SW 1271 (cell line): ENCODE measurements at regions not wholly inside any gene's neighbourhood (a gene's known extent, or its start where the extent isn't known, plus 50 kb on each side); places are given as distances from the start of the nearest gene placed in this dataset.
"Not testable (repeated sequence)": the region's sequence is repeated elsewhere in the genome, so short reads cannot be mapped to it uniquely, and the experiment has no call there.

Experiments
- DNase-seq, 2 experiments: peaks; one replicate each; lab custom pipeline; 2025; lab: John Stamatoyannopoulos, UW

DNA sequence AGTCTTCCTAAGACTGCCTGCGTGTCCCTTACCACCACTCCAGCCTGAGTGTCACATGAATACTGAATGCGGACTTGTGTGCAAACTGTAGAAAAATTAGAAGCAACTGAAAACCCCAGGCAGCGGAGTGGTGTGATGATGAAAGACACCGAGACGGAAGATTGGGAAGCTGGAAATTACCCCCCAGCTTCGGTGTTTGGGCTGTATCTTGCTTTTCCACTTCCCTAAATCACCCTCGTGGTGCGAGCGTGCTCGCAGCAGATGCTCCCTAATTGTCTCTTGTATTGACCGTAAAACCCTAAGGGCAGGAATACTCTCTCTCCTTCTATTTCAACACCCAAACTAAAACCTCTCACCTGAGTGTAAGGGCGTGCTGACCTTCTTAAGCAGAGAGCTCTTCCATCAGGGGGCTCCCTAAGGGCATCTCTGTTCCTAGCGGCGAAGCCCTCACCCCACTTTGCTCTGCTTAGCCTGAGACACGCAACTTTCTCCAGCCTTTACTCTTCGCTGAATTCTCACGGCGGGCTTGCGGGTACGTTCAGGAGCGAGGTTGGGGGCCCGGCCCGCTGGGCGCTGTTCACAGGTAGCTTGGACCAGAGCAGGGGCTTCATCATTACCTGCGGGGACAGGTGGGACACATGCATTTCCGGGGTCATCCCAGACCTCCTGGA, 62.4 kb downstream of the CRYBB2 start:
- DNase-seq, result no peak

DNA sequence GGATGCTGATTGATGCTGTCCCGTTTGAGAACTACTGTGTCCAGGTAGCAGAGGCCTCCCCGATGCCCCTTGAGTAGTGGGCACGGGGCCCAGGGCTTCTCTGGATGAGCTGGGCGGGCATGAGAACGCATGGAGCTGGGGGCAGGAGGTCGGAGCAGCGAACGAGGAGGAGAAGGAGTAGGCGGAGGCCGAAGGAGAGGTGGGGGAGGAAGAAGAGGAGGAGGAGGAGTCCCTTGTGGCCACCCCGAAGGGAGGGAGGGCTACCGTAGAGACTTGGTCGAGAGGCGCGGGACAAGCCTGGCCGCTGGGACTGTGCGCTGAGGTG, 62.9 kb downstream of the CRYBB2 start:
- DNase-seq, result no peak

DNA sequence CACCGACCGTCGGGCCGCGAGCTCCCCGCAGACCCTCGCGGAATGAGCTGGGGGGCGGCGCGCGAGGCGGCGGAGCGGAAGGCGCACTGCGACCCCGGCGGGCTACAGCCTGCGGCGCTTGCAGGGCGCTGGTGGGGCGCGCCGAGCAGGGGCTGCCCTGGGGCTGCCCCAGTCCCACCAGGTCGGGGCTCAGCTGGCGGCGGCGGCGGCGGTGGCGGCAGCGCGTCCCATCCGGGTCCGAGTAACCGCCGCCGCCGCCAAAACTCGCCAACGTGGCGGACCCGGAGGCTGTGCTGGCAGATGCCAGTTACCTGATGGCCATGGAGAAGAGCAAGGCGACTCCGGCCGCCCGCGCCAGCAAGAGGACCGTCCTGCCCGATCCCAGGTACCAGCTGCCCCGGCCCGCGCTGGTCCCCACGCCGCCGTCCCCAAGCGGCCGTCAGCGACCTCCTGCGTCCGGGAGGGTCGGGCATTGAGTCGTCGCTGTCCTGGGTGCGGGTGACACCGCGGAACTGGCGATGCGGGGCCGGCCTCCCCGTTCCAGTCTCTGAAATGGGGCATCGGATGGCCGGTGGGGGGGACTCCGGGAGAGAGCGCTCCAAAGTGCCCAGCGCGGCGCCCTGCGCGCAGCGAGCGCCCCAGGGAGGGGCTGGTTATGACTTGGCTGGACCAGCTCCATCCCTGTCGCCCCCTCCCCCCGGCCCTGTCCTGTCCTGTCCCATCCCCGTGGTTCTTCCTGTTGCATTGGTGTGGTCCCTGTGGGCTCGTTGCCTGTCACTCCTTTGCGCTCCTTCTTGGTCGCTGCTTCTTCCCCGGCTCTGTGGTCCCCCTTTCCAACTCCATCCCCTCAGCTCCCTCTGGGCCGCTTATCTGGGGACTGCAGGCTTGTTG, 63.5 kb downstream of the CRYBB2 start:
- DNase-seq, result no peak

DNA sequence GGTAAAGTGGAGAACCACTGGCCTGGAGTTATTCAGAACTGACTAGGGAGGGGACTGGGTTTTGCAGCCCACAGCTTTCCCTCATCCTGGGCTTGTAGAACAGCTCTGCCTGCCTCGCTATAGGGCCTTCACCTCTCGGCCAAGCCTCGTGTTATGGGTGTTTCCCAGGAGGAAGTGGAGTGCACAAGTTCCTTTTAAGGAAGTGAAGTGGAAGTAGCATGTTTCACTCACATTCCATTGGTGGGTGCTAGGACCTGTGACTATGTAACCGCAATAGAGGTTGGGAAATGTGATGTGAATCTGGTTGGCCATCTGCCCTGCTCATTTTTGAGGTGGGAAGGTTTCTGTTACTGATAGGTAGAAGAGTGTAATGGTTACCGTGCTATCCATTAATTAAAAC, 69.0 kb downstream of the CRYBB2 start:
- not testable (repeated sequence) for DNase-seq

DNA sequence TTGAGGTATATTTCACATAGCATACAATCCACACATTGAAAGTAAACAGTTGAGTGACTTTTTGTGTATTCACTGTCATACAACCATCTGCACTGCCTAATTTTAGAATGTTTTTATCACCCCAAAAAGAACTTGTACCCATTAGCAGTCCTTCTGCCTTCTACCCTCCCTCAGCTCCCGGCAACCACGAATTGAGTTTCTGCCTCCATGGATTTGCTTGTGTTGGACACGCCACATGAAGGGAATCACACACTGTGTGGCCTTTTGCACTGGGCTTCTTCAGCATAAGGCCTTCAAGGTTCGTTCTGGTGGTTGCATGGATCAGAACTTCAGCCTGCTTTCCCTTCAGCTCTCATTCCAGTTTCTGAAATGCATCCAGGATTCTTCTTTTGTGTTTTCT, 82.5 kb downstream of the CRYBB2 start:
- DNase-seq, result not testable (repeated sequence)

DNA sequence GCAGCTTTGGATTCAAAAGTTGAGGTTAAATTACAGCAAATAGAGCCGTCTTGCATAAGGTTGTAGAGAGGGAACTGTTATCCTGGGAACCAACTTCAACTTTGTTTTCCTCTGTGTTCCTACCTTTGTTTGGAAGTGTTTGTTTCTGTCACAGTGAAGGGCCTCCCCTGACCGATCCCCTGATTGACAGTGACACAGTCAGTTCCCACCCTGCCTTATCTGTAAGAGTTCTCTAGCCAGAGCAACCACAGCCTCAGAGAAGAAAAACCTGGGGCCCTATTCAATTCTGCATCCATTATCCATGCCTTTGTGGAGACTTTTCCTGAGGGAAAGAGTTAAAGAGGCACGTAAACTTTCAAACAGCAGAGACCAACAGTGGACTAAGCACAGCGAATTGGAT, 90.1 kb downstream of the CRYBB2 start:
- not testable (repeated sequence) for DNase-seq

DNA sequence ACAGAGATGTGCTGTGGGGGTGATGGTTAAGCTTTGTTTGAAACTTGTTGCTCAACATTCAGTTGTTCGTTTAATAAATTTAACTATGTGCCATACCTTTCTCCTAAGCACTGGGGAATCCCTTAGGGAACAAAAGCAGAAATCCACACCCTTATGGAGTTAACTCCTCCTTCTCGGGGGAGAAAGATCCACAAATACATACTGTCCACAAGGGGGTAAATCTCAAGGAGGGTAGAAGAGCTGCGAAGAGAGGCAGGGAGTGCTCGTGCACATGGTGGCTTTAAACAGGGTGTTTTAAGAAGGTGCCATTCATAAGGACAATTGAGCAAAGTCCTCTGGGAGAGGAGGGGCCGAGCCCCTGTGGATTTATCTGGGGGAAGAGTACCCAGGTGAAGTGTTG, 92.5 kb downstream of the CRYBB2 start:
- not testable (repeated sequence) for DNase-seq

DNA sequence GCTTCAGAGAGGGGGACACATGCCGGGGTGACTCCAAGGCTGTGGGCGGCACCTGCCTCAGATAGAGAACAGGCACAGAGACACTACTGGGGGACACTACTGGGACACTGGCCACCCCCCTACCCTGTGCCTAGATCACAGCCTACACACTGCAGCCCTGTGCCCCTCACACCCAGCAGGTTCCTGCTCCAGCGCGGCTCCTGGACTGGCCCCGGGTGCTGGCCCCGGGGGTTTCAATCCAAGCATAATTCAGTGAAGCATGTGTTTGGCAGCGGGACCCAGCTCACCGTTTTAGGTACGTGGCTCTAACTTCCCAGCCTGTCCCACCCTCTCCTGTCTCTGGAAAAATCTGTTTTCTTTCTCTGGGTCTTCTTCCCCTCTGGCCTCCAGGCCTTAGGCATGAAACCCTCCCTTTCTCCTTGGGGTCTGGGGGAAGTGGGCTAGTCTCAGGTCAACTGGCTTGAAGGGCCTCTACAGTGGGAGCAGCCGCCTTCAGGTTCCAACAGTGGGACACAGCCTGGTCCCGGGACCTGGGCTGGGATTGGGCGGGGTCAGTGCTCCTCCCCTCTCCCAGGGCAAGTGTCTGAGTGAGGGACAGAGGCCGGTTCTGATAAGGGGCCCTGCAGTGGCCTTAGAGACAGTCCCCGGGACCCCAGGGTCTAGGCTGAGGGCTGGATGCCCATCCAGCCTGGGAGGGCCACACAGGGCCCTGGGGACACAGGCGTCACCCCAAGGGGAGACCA, 98.8 kb downstream of the CRYBB2 start:
- no peak for DNase-seq

DNA sequence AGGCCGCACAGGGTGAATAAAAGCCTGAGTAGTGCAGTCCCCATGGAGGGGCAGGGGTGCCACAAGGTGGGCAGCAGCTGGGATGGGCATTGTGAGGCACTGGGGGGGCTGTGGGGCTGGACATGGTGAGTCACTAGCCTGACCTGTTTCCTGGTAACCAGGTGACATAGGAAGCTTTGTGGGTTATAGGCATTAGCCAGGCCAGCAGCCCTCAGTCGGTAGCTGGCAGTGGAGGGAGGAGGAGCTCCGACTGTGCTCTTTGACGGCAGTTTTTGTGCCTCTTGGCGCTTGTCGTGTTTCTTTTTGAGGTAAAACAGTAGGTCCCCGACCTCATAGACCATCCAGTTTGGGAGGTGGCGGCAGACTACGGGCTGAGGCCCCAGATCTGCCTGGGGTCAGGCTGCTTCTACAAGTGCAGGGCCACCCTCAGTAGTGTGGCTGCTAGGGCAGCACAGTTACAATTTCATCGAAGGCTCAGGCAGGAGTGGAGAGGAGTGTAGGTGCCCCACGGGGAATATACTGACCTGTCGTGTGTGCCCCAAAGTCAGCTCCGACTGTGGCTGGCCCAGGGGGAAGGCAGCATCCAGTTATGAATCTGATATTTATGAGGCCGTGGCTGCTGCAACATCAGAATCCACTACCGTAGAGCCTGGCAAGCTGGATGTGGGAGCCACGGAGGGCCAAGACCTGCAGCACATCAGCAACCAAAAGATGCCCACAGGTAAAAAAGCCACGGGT, 107.7 kb downstream of the CRYBB2 start:
- no peak for DNase-seq

DNA sequence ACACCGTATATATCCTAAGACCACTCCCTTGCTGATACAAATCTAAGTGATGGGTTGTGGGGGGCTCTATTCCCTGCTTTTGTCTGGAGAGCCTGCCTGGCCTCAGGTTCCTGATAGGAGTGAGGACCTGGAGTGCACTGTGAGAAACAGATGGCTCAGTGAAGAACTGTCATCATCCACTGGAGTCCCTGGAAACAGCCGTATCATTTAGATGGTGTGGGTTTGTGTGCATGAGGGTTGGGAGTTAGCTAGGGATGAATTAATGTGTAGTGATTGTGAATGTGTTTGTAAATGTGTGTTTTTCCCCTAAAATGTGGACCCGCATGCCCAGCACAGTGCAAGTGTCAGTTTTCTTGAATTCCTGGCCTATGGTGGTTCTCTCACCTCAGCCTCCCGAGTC, 111.6 kb downstream of the CRYBB2 start:
- no peak for DNase-seq

DNA sequence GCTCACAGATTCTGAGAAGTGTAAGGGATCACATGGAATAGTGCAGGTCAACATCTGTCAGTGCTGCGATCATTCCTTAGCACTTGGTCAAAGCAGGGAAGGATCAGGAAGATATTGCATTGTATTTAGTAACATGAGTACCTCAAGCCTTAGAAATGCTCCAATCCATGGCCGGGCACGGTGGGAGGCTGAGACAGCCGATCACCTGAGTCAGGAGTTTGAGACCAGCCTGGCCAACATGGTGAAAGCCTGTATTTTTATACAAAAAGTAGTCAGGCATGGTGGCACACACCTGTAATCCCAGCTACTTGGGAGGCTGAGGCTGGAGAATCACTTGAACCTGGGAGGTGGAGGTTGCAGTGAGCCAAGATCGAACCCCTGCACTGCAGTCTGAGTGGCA, 112.5 kb downstream of the CRYBB2 start:
- not testable (repeated sequence) for DNase-seq

DNA sequence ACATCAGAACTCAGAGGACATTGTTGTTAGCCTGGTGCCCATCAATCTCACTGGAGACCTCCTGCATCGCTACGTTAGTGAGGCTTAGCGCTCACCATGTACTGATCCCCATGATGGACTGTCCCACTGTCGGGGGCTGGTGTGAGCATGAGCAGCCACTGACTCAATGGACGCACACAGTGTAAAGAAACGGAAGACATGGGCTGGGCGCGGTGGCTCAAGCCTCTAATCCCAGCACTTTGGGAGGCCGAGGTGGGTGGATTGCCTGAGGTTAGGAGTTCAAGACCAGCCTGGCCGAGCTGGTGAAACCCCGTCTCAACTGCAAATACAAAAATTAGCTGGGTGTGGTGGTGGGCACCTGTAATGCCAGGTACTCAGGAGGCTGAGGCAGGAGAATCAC, 112.9 kb downstream of the CRYBB2 start:
- no peak for DNase-seq

DNA sequence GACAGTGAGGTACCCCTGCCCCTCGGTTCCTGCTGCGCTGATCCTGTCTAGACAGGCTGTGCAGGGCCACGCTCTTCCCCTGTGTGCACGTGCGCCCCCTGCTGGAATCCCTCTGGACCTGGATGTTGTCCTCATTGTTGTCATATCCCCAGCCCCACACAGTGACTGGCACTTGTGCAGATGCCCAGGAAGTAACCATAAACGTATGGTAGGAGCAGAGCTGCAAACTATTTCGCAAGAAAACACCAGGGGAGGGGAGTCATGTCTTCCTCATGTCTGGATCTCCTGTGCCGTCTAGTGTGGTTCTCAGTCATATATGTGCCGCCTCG, 114.7 kb downstream of the CRYBB2 start:
- DNase-seq, result no peak

DNA sequence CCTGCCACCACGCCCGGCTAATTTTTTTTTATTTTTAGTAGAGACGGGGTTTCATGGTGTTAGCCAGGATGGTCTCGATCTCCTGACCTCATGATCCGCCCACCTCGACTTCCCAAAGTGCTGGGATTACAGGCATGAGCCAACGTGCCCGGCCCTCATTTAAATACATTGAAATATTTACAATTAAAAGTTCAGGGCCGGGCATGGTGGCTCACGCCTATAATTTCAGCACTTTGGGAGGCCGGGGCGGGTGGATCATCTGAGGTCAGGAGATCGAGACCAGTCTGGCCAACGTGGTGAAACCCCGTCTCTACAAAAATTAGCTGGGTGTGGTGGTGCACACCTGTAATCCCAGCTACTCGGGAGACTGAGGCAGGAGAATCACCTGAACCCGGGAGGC, 115.2 kb downstream of the CRYBB2 start:
- not testable (repeated sequence) for DNase-seq

DNA sequence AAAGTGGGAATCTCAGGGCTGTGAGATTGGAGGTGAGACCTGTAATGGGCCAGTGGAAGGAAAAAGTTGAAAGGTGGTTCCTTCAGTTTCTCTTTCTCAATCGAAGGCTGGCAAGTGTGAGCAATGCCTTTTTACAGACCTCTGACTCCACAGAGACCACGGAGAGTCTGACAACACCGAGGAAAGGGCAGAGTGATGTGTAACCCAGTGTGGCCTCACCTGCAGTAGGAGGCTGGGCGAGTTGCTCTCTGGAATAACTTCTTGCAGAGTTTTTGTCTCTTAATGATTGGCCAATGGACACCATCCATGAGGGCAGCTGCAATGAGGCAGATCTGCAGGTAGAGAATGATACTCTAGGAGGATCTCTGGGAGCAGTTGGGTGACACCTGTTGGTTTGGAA, 115.8 kb downstream of the CRYBB2 start:
- not testable (repeated sequence) for DNase-seq

DNA sequence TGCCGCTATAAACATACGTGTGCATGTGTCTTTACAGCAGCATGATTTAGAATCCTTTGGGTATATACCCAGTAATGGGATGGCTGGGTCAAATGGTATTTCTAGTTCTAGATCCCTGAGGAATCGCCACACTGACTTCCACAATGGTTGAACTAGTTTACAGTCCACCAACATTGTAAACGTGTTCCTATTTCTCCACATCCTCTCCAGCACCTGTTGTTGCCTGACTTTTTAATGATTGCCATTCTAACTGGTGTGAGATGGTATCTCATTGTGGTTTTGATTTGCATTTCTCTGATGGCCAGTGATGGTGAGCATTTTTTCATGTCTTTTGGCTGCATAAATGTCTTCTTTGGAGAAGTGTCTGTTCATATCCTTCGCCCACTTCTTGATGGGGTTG, 121.1 kb downstream of the CRYBB2 start:
- not testable (repeated sequence) for DNase-seq

DNA sequence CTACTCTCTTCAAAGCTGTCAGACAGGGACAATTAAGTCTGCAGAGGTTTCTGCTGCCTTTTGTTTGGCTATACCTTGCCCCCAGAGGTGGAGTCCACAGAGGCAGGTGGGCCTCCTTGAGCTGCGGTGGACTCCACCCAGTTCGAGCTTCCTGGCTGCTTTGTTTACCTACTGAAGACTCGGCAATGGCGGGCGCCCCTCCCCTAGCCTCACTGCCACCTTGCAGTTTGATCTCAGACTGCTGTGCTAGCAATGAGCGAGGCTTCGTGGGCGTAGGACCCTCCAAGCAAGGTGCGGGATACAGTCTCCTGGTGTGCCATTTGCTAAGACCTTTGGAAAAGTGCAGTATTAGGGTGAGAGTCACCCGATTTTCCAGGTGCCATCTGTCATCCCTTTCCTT, 124.9 kb downstream of the CRYBB2 start:
- DNase-seq, result not testable (repeated sequence)

DNA sequence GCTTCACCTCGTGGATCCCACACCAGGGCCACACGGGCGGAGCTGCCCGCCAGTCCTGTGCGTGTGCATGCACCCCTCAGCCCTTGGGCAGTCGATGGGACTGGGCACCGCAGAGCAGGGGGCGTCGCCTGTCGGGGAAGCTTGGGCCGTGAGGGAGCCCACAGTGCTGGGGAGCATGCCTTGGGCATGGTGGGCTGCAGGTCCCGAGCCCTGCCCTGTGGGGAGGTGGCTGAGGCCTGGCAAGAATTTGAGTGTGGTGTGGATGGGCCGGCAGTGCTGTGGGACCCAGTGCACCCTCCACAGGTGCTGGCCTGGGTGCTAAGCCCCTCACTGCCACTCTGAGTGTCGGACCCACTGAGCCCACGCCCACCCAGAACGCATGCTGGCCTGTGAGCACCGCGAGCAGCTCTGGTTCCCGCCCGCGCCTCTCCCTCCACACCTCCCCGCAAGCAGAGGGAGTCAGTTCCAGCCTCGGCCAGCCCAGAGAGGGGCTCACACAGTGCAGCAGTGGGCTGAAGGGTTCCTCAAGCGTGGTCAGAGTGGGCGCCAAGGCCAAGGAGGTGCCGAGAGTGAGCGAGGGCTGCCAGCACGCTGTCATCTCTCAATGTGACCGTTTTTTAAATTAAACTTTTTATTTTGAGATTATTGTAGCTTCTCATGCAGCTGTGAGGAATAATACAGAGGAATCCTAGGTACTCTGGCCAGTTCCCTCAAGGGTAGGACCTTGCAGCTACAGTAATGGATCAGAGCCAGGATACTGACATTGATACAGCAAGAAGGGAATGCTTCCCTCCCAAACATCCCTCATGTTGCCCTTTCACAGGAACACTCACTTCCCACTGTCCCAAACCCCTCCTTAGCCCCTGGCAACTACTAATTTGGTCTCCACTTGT, 127.7 kb downstream of the CRYBB2 start:
- no peak for DNase-seq

DNA sequence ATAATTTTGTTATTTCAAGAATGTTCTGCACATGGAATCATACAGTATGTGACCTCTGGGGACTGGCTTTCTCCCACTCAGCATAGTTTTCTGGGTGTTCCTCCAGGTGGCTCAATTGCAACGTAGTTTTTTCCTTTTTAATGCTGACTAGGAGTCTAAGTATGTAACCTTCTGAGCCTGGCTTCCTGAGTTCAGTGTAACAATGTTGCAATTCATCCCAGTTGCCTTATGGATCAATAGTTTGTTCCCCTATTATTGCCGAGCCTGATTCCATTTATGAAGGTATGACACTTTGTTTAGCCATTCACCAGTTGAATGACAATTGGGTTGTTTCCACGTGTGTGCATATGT, 128.3 kb downstream of the CRYBB2 start:
- no peak for DNase-seq

DNA sequence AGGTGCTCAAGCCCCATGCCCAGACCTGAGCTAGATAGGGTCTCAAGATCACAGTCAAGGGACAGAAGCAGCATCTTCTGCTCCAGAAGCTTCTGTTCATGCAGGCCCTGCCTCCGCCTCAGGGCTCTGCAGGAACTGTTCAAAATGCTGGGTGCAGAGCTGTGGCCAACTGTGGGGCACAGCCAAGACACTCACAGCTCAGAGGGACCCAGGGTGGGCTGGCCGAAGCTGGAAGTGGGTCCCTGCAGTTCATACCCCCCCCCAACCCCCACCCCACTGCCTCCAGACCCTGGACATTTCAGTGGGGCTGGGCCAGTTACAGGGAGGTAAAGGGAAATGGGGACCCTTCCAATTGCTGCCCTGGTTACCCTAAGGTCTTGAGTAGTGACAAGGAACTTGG, 129.0 kb downstream of the CRYBB2 start:
- no peak for DNase-seq

DNA sequence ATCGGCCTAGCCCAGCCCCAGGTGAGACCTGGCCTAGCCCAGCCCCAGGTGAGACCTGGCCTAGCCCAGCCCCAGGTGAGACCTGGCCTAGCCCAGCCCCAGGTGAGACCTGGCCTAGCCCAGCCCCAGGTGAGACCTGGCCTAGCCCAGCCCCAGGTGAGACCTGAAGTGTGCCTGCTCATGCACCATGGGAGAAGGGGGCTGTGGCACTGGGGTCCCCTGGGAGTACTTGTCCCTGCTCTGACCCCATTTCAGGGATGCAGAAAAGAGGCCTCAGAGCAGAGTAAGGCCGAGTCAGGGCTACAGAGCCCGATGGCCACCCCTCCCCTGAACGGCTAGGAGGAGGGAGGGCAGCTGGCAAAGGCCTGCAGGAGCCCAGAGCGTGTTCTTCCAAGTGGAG, 129.6 kb downstream of the CRYBB2 start:
- DNase-seq, result not testable (repeated sequence)
